SU-DHL-6 (cell line): ENCODE measurements at regions not wholly inside any gene's neighbourhood (a gene's known extent, or its start where the extent isn't known, plus 50 kb on each side); places are given as distances from the start of the nearest gene placed in this dataset.

Experiments used
- CTCF ChIP-seq: fragments of 200-600 bp; sonication (generic); IDR thresholded peaks from one replicate; pipeline ENCODE4 v1.5.1; 2017; ENCODE audit warnings: antibody characterized with exemption, mild to moderate bottlenecking, low read length, moderate library complexity; ENCODE audit not compliant: insufficient read depth, poor library complexity, severe bottlenecking
- EZH2phosphoT487 ChIP-seq: fragments of 200-600 bp; sonication (generic), shearing (Covaris generic); conservative IDR thresholded peaks from 2 replicates; pipeline ENCODE4 v1.6.1; 2018; ENCODE audit warnings: mild to moderate bottlenecking, antibody characterized with exemption, low read length, moderate library complexity, mixed read lengths

DNA sequence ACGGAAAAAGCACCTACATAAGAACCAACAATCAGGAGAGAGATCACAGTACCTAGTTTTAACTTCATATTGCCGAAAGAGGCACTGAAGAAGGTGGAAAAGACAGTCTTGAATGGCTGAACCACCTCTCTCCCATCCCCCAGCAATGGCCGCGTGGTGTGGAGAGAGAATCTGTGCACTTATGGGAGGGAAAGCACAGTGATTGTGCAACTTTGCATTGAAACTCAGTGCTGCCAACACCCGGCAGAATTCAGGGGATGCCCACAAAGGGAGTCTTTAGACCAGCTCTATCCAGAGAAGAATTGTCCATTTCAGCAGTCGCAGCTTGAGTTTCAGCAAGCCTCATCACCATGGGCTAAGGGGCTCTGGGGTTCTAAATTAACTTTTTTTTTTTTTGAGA, 186.3 kb upstream of the USP25 start:
- TF ChIP-seq CTCF = no peak
- TF ChIP-seq EZH2phosphoT487 = no peak
